ENCODE measurements at regions not wholly inside any gene's neighbourhood (a gene's known extent, or its start where the extent isn't known, plus 50 kb on each side); places are given as distances from the start of the nearest gene placed in this dataset.

GRCh38 chr6:119587537-119587936 lies 238.0 kb upstream of the MAN1A1 start:
- TF ChIP-seq SIN3A (IDR thresholded peaks at IDR 0.05; ENCODE audit: borderline replicate concordance, insufficient read depth, low read length) (no peak), TAF1 (IDR thresholded peaks at IDR 0.05; ENCODE audit: borderline replicate concordance, insufficient read depth, low read length) (no peak)

Data from PFSK-1 (cell line).